GM23248 (cell line): ENCODE measurements at regions not wholly inside any gene's neighbourhood (a gene's known extent, or its start where the extent isn't known, plus 50 kb on each side); places are given as distances from the start of the nearest gene placed in this dataset.

ENCODE experiments used
- EZH2 ChIP-seq: fragments of 200-600 bp; sonication (generic); IDR thresholded peaks from 2 replicates; pipeline ENCODE4 v1.6.1; 2018; ENCODE audit warnings: antibody characterized with exemption, mild to moderate bottlenecking; ENCODE audit not compliant: insufficient read depth, poor library complexity, severe bottlenecking
- EZH2phosphoT487 ChIP-seq: fragments of 200-600 bp; sonication (generic); IDR thresholded peaks from 2 replicates; pipeline ENCODE4 v1.6.1; 2018; ENCODE audit warnings: antibody characterized with exemption, moderate library complexity, mild to moderate bottlenecking, low read depth; ENCODE audit not compliant: insufficient read depth

DNA sequence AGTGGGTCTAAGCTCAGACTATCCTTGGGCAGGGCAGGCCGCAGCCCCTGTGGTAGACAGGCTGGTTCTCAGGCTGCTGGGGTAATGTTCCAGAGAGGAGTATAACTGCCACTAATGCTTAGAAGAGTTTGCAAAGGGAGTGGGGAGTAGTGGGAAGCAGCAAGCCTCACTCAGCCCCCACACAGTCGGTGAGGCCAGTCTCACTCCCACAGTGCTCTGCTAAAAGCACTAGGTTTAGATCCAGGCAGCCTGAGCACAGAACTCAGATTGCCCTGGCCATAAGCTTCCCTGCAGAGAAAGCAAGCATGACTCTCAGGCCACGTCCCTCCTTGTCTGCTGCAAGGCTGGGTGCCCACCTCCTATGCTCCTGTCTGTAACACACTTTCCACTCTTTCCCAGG is 69.4 kb upstream of the HCN1 start:
- TF ChIP-seq EZH2phosphoT487 (no peak), EZH2 (no peak)
